ENCODE measurements at regions not wholly inside any gene's neighbourhood (a gene's known extent, or its start where the extent isn't known, plus 50 kb on each side); places are given as distances from the start of the nearest gene placed in this dataset.

DNA sequence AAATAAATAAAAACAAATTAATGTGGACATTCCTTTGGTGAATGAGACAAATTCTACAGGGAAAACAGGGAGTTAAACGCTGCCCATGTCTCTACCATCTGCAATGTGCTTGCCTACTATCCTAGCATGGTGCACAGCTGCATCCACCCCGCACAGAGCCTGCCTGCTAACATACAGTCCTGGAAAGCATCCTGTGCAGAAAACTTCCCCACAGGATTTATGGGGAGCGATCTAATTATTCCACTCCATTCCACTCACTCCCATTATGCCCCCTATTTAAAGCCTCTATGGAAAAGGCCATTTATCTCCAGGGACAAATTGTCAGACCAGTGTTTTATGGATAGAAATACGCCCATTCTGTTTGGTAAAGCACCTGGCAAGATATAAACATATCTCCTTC is 144.5 kb downstream of the MAF start (continued):
- TF ChIP-seq, protein P1, sequence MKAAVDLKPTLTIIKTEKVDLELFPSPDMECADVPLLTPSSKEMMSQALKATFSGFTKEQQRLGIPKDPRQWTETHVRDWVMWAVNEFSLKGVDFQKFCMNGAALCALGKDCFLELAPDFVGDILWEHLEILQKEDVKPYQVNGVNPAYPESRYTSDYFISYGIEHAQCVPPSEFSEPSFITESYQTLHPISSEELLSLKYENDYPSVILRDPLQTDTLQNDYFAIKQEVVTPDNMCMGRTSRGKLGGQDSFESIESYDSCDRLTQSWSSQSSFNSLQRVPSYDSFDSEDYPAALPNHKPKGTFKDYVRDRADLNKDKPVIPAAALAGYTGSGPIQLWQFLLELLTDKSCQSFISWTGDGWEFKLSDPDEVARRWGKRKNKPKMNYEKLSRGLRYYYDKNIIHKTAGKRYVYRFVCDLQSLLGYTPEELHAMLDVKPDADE (IDR thresholded peaks at IDR 0.05): no peak
- no peak for TF ChIP-seq NANOG (IDR thresholded peaks at IDR 0.05; ENCODE audit: borderline replicate concordance)

GRCh38 chr16:79452671-79453070 is 147.9 kb downstream of the MAF start:
- Histone ChIP-seq H3K9me2 (ENCODE audit: insufficient read depth) (no peaks in the 10 kb centered on the region; the same call in 1 of the 2 replicates), H2AFZ (no peak overlapping the region), H3K27me3 (ENCODE audit: insufficient read depth) (no peaks in the 10 kb centered on the region), H3K4me2 (no peak overlapping the region), H3K4me1 (ENCODE audit: insufficient read depth) (no peaks in the 10 kb centered on the region), H3K36me3 (ENCODE audit: insufficient read depth) (no peaks in the 10 kb centered on the region), H3K27ac (ENCODE audit: low read depth) (no peak overlapping the region), H4K20me1 (replicated peaks; ENCODE audit: insufficient read depth) (no peaks in the 10 kb centered on the region), H3K4me3 (no peak overlapping the region), H3K79me2 (replicated peaks; ENCODE audit: insufficient read depth) (no peaks in the 10 kb centered on the region), H3F3A (replicated peaks; ENCODE audit: low read depth) (no peaks in the 10 kb centered on the region)
- Mint-ChIP-seq H3K27me3 (ENCODE audit: insufficient read depth, low read depth, poor library complexity) (no peaks in the 10 kb centered on the region), H3K9me3 (no peaks in the 10 kb centered on the region), H3K36me3 (ENCODE audit: low read depth) (no peaks in the 10 kb centered on the region), H3K4me1 (no peaks in the 10 kb centered on the region), H3K4me3 (no peak overlapping the region), H3K27ac (no peak overlapping the region)
- no peak for ATAC-seq
- no peak for DNase-seq (ENCODE audit: low spot score)
- TF ChIP-seq CTCF (conservative IDR thresholded peaks at IDR 0.05; ENCODE audit: low read depth in 2 of 2) (no peak), STAT1 (IDR thresholded peaks at IDR 0.05; ENCODE audit: unreplicated experiment) (no peak), NANOG (IDR thresholded peaks at IDR 0.05; ENCODE audit: borderline replicate concordance) (no peak), REST (IDR thresholded peaks at IDR 0.05; ENCODE audit: unreplicated experiment) (no peak), JUNB (IDR thresholded peaks at IDR 0.05; ENCODE audit: unreplicated experiment) (no peak), EZH2 (IDR thresholded peaks at IDR 0.05; ENCODE audit: low read depth, unreplicated experiment) (no peak), CREB1 (CRISPR knock-in tag; IDR thresholded peaks at IDR 0.05; ENCODE audit: low read depth) (no peak), EZH2phosphoT487 (IDR thresholded peaks at IDR 0.05; ENCODE audit: unreplicated experiment) (no peak), ZNF331 (CRISPR knock-in tag; IDR thresholded peaks at IDR 0.05; ENCODE audit: low read depth) (no peak)
- TF ChIP-seq, protein P1 (IDR thresholded peaks at IDR 0.05): no peak
